HEK293 (cell line): ENCODE measurements at regions not wholly inside any gene's neighbourhood (a gene's known extent, or its start where the extent isn't known, plus 50 kb on each side); places are given as distances from the start of the nearest gene placed in this dataset.

ENCODE experiments used
- CTCF ChIP-seq: fragments of 450-650 bp; formaldehyde crosslinking; IDR thresholded peaks from 2 replicates; pipeline ENCODE4 v1.5.1; 2016; ENCODE audit warnings: missing biosample characterization, missing genetic modification characterization
- HIC1 ChIP-seq: fragments of 450-650 bp; formaldehyde crosslinking; IDR thresholded peaks from 2 replicates; pipeline ENCODE4 v1.5.1; 2016; ENCODE audit warnings: missing biosample characterization, missing genetic modification characterization
- TCF7L2 ChIP-seq: IDR thresholded peaks from 2 replicates; pipeline ENCODE4 v1.6.1; 2011; ENCODE audit warnings: low read depth, mild to moderate bottlenecking, inconsistent platforms, low read length, moderate library complexity, borderline replicate concordance
- YY1 ChIP-seq: fragments of 450-650 bp; formaldehyde crosslinking; IDR thresholded peaks from 2 replicates; pipeline ENCODE4 v1.5.1; 2018; ENCODE audit warnings: missing biosample characterization, missing genetic modification characterization
- ZNF155 ChIP-seq: fragments of 450-650 bp; formaldehyde crosslinking; IDR thresholded peaks from 2 replicates; pipeline ENCODE4 v1.5.1; 2016; ENCODE audit warnings: missing biosample characterization, missing genetic modification characterization
- ZNF157 ChIP-seq: fragments of 450-650 bp; formaldehyde crosslinking; IDR thresholded peaks from 2 replicates; pipeline ENCODE4 v1.5.1; 2016; ENCODE audit warnings: missing biosample characterization, missing genetic modification characterization
- ZNF175 ChIP-seq: fragments of 450-650 bp; formaldehyde crosslinking; IDR thresholded peaks from 2 replicates; pipeline ENCODE4 v1.5.1; 2016; ENCODE audit warnings: missing biosample characterization, missing genetic modification characterization
- ZNF335 ChIP-seq: fragments of 450-650 bp; formaldehyde crosslinking; conservative IDR thresholded peaks from 2 replicates; pipeline ENCODE4 v1.5.1; 2016; ENCODE audit warnings: missing biosample characterization, missing genetic modification characterization
- ZNF398 ChIP-seq: fragments of 450-650 bp; formaldehyde crosslinking; IDR thresholded peaks from 2 replicates; pipeline ENCODE4 v1.5.1; 2017; ENCODE audit warnings: missing biosample characterization, missing genetic modification characterization
- ZNF610 ChIP-seq: fragments of 450-650 bp; formaldehyde crosslinking; IDR thresholded peaks from 2 replicates; pipeline ENCODE4 v1.5.1; 2016; ENCODE audit warnings: missing biosample characterization, missing genetic modification characterization, borderline replicate concordance
- ZNF626 ChIP-seq: fragments of 450-650 bp; sonication (Bioruptor Pico); formaldehyde crosslinking; IDR thresholded peaks from 2 replicates; pipeline ENCODE4 v1.5.1; 2018; ENCODE audit warnings: missing biosample characterization, missing genetic modification characterization, inconsistent platforms
- ZSCAN23 ChIP-seq: fragments of 450-650 bp; formaldehyde crosslinking; IDR thresholded peaks from 2 replicates; pipeline ENCODE4 v1.5.1; 2016; ENCODE audit warnings: missing biosample characterization, missing genetic modification characterization

- TF ChIP-seq CTCF (no peak), ZNF610 (tag by site-specific recombination) (no peak), HIC1 (tag by site-specific recombination) (no peak), ZNF335 (tag by site-specific recombination) (no peak), ZNF155 (tag by site-specific recombination) (no peak), ZNF398 (tag by site-specific recombination) (no peak), ZNF157 (tag by site-specific recombination) (no peak), YY1 (tag by site-specific recombination) (no peak), ZSCAN23 (tag by site-specific recombination) (no peak), ZNF175 (tag by site-specific recombination) (no peak), ZNF626 (no peak), TCF7L2 (no peak)
Observed at GRCh38 chr2:3129867-3130266, 247.8 kb downstream of the EIPR1 start.
